GM18526 (cell line): ENCODE measurements at regions not wholly inside any gene's neighbourhood (a gene's known extent, or its start where the extent isn't known, plus 50 kb on each side); places are given as distances from the start of the nearest gene placed in this dataset.

ENCODE experiments used
- POLR2A ChIP-seq: IDR thresholded peaks from 3 replicates; pipeline ENCODE4 v1.6.1; 2011; ENCODE audit not compliant: insufficient read length; ENCODE audit errors: extremely low read depth

GRCh38 chr3:106850437-106850836 is 526.8 kb upstream of the CCDC54 start:
- no peak for TF ChIP-seq POLR2A

- no peak for TF ChIP-seq POLR2A
Observed at GRCh38 chr3:106860182-106860581, 517.1 kb upstream of the CCDC54 start.

- no peak for TF ChIP-seq POLR2A
Observed at GRCh38 chr3:106862067-106862466, 515.2 kb upstream of the CCDC54 start.

GRCh38 chr3:106877627-106878026 is 499.6 kb upstream of the CCDC54 start:
- TF ChIP-seq POLR2A = no peak

- TF ChIP-seq POLR2A = no peak
Observed at GRCh38 chr3:106880206-106880605, 497.0 kb upstream of the CCDC54 start.

- no peak for TF ChIP-seq POLR2A
Observed at GRCh38 chr3:106881186-106881585, 496.1 kb upstream of the CCDC54 start.

- TF ChIP-seq POLR2A = no peak
Observed at GRCh38 chr3:106882297-106882696, 494.9 kb upstream of the CCDC54 start.

GRCh38 chr3:106906074-106906473 is 471.2 kb upstream of the CCDC54 start:
- no peak for TF ChIP-seq POLR2A

- TF ChIP-seq POLR2A = no peak
Observed at GRCh38 chr3:106908181-106908938, 468.9 kb upstream of the CCDC54 start.

GRCh38 chr3:106913111-106913698 is 464.0 kb upstream of the CCDC54 start:
- no peak for TF ChIP-seq POLR2A

GRCh38 chr3:106913966-106914365 is 463.3 kb upstream of the CCDC54 start:
- no peak for TF ChIP-seq POLR2A

- no peak for TF ChIP-seq POLR2A
Observed at GRCh38 chr3:106920609-106921008, 456.6 kb upstream of the CCDC54 start.

- TF ChIP-seq POLR2A = no peak
Observed at GRCh38 chr3:106929081-106929480, 448.2 kb upstream of the CCDC54 start.

GRCh38 chr3:106930086-106930485 is 447.2 kb upstream of the CCDC54 start:
- TF ChIP-seq POLR2A = no peak

GRCh38 chr3:106931904-106932303 is 445.3 kb upstream of the CCDC54 start:
- TF ChIP-seq POLR2A = no peak

- TF ChIP-seq POLR2A = no peak
Observed at GRCh38 chr3:106936337-106936736, 440.9 kb upstream of the CCDC54 start.

- no peak for TF ChIP-seq POLR2A
Observed at GRCh38 chr3:106942051-106942450, 435.2 kb upstream of the CCDC54 start.
